NCI-H146 (cell line): ENCODE measurements at regions not wholly inside any gene's neighbourhood (a gene's known extent, or its start where the extent isn't known, plus 50 kb on each side); places are given as distances from the start of the nearest gene placed in this dataset.
"Not testable (repeated sequence)": the region's sequence is repeated elsewhere in the genome, so short reads cannot be mapped to it uniquely, and the experiment has no call there.

Experiments used
- DNase-seq: peaks from one replicate; lab custom pipeline; 2025; lab: John Stamatoyannopoulos, UW

- no peak for DNase-seq
These were observed 64.1 kb downstream of the ZDHHC19 start for GRCh38 chr3:196147116-196147515.

- no peak for DNase-seq
These were observed 63.8 kb upstream of the TFRC start for GRCh38 chr3:196145468-196146262.

- DNase-seq, result no peak
These were observed 62.7 kb upstream of the TFRC start for GRCh38 chr3:196144383-196145105.

- DNase-seq, result peak; percentile 10
These were observed 62.0 kb upstream of the TFRC start for GRCh38 chr3:196143708-196144382.

GRCh38 chr3:196142202-196142956, 60.5 kb upstream of the TFRC start:
- no peak for DNase-seq

- DNase-seq, result no peak
These were observed 59.9 kb upstream of the TFRC start for GRCh38 chr3:196141866-196142201.

- no peak for DNase-seq
These were observed 59.4 kb upstream of the TFRC start for GRCh38 chr3:196141052-196141865.

- DNase-seq, result no peak
These were observed 58.3 kb upstream of the TFRC start for GRCh38 chr3:196140224-196140623.

- no peak for DNase-seq
These were observed 57.4 kb upstream of the TFRC start for GRCh38 chr3:196139281-196139680.

- DNase-seq, result no peak
These were observed 56.8 kb upstream of the TFRC start for GRCh38 chr3:196138482-196139254.

GRCh38 chr3:196136640-196136989, 54.7 kb upstream of the TFRC start:
- not testable (repeated sequence) for DNase-seq

- no peak for DNase-seq
These were observed 54.1 kb upstream of the TFRC start for GRCh38 chr3:196135693-196136639.

GRCh38 chr3:196134691-196135090, 52.8 kb upstream of the TFRC start:
- no peak for DNase-seq

- DNase-seq, result not testable (repeated sequence)
These were observed 52.0 kb upstream of the TFRC start for GRCh38 chr3:196133869-196134268.

- no peak for DNase-seq
These were observed 50.0 kb upstream of the TFRC start for GRCh38 chr3:196131921-196132320.
